HG03558 (cell line): ENCODE measurements at regions not wholly inside any gene's neighbourhood (a gene's known extent, or its start where the extent isn't known, plus 50 kb on each side); places are given as distances from the start of the nearest gene placed in this dataset.
"Not testable (repeated sequence)": the region's sequence is repeated elsewhere in the genome, so short reads cannot be mapped to it uniquely, and the experiment has no call there.

ENCODE experiments used
- ATAC-seq: cut with Tn5 transposase; IDR thresholded peaks from one replicate; pipeline ENCODE4 v1.9.1; 2021; ENCODE audit warnings: moderate number of reproducible peaks; ENCODE audit not compliant: unreplicated experiment; ENCODE audit errors: extremely low read depth

DNA sequence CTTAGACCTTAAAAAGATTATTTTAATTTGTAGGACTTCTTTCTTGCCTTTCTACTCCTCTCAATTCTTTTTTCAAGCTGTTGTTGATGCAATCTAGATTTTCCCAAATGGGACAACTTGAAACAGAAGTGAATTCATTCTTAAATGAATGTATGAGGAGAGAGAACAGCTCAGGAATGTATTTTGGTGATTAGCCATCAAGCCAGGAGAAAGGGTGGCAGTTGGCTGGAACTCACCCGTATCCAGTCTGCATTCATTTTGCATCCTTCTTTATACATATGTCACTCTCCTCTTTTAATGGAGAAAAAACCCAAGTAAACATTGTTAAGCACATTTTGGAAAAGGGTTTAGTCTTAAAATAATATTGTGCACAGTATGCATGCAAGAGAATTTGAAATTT is 251.3 kb downstream of the REEP3 start:
- no peak for ATAC-seq

GRCh38 chr10:63773106-63773505 is 251.9 kb downstream of the REEP3 start:
- ATAC-seq = no peak

GRCh38 chr10:63773962-63774361 is 252.8 kb downstream of the REEP3 start:
- ATAC-seq = no peak

- no peak for ATAC-seq
Observed at GRCh38 chr10:63780101-63780500, 258.9 kb downstream of the REEP3 start.

- ATAC-seq = no peak
Observed at GRCh38 chr10:63781226-63781625, 260.0 kb downstream of the REEP3 start.

DNA sequence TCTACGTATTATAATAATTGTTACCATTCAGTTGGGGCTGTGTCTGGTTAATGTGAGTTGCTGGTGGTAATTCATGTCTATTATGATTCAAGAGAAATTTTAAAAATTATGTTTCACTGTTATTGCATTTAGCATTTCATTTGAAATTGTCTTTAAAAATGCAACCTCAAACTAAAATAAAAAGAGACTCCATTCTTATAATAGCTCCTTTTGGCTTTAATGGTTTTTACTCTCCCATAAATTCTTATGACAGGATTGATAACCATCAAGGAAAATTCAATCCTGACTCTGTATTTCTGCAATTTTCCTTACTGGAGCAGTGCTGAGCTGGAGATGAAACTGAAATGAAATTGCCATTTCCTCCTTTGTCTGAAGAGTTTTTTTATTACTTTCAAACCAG is 262.7 kb downstream of the REEP3 start:
- ATAC-seq = no peak

GRCh38 chr10:63788152-63788821 is 267.1 kb downstream of the REEP3 start:
- no peak for ATAC-seq

DNA sequence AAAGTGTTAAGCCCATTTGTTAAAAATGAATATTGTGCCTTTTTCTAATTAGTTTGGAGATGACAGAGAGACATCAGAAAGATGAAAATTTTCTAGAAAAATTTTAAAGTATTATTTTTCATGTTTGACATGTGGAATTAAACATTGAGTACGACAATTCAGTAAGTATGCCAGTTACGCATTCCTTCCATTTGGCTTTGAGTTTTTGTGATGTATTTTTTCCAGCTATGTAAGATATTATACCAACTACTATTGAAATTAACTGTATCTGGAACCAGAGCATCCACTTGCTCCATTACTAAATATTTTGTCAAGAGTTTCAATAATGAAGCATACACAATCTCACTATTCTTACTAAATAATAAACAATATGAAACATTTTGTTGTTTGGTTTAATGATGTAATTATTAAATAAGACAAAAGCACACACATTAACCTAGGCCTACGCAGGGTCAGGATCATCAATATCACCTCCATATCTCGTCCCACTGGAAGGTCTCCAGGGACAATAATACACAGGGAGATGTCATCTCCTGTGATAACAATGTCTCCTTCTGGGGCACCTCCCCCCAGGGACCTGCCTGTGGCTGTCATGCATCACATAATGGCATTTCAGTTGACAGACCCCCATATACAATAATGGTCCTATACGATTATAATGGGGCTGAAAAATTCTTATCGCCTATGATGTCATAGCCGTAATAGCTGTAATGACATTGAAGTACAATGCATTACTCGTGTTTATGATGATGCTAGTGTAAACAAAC is 274.1 kb downstream of the REEP3 start:
- no peak for ATAC-seq

DNA sequence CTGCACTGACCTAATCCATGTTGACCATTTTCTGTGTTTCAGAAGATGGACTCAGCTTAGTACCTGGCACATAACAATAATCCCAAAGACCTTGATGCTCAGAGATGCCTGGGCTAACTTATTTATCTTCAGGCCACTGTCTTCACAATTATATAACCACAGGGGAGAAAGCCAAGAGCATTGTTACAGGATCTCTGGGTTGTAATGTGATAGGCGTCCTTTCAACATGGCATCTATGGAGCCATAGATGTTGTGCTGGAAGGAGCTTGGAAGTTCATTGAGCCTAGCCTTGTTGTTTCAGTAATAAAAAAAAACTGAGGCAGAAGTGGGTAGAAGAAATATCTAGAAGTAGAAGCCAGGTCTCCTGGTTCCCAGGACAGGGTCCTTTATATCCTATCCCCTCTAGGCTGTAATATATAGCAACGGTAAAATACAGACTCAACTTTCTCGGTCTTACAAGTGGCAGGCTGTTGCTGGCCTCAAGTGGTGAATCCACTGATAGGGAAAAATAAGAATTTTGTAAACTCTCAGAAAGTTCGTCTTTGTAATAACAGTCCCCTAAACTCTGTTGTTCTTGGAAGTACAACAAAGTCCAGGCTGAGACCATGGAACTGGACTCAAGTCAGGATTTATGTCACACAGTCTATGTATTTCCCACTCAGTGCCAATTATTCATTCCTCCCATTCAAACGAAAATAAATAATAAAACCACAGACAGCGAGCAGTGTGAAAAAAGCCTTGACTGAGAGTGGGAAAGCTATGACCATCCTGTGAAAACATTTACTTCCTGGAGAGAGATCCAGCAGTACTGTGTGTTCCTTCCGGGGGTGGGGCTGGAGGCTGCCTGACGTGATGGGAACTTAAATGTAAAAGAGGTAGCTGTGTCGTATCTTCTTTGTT is 277.6 kb downstream of the REEP3 start:
- ATAC-seq = no peak

- ATAC-seq = no peak
Observed at GRCh38 chr10:63799521-63800300, 278.5 kb downstream of the REEP3 start.

GRCh38 chr10:63801166-63801565 is 280.0 kb downstream of the REEP3 start:
- no peak for ATAC-seq

DNA sequence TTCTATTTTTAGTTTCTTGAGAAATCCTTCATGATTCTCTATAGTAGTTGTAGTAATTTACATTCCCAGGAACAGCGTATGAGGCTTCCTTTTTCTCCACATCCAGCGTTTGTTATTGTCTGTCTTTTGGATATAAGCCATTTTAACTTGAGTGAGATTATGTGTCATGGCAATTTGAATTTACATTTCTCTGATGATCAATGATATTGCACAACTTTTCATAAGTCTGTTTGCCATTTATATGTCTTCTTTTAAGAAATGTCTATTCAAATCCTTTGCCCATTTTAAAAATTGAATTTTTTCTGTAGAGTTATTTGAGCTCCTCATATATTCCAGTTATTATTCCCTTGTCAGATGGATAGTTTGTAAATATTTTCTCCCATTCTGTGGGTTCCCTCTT is 285.1 kb downstream of the REEP3 start:
- no peak for ATAC-seq

DNA sequence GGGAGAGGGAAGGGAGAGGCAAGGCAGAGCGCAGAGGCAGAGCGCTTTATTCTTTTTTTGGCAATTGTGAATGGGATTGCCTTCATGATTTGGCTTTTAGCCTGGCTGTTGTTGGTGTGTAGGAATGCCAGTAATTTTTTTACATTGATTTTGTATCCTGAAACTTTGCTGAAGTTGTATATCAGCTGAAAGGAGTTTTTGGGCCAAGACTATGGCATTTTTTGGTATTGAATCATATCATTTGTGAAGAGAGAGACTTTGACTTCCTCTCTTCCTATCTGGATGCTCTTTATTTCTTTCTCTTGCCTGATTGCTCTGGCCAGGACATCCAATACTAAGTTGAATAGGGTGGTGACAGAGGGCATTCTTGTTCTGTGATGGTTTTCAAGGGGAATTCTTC is 291.3 kb downstream of the REEP3 start:
- no peak for ATAC-seq

GRCh38 chr10:63819753-63820329 is 298.6 kb downstream of the REEP3 start:
- no peak for ATAC-seq

DNA sequence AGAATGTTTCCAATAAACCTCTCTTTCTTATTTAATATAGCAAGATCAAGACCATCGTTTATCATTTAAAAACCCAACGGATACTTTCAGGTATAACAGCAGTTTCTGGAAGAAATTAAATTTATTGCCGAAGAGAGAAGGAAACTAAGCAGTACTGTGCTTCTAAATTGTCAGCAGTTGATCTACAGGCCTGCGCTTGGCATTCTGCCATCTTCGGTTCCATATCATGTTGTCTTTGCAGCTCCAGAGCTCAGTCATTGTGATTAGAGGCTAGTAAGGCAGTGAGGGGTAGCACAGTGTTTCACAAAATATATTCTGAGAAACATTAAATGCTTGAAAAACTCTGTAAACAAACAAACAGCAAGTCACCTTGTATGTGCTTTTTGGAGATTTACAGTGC is 301.3 kb downstream of the REEP3 start:
- ATAC-seq = no peak

DNA sequence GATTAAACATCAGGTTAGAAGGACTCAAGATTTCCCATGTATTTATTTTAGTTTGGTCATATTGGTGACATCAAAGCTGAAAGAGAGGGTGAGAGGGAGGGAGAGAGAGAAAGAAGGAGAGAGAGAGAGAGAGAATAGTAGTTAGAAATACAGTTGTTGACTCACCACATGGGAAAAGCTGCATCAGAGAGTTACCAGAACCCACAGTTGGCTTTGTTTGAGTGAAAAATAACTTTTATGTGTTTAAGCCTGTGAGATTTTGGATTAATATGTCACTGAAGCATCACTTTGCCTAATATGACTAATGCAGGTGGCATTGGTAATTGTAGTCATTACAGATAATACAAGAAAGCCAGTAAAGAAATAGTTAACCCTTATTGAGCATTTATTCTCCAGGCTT is 303.9 kb downstream of the REEP3 start:
- ATAC-seq = no peak

GRCh38 chr10:63825766-63826165 is 304.6 kb downstream of the REEP3 start:
- no peak for ATAC-seq

GRCh38 chr10:63827018-63827417 is 305.8 kb downstream of the REEP3 start:
- not testable (repeated sequence) for ATAC-seq

DNA sequence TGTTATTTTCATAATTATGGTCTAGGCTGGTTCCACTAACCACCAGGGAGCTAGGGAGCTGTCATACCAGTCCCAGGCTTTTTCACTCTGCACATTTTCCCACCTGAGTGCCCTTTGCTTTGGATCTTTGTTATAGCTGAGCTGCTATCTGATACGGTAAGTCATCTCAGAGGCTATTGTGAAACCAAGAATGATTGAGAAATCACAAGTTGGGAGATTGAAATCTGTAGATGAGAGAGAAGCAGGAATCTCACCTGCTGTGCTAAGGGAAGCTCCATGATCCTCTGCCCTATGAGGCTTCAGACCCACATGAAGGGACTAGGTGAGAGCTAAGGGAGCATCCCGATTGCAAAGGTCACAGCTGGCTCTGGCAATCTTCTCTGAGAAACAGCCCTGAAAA is 307.8 kb downstream of the REEP3 start:
- ATAC-seq = no peak
